KMS-11 (cell line): ENCODE measurements at regions not wholly inside any gene's neighbourhood (a gene's known extent, or its start where the extent isn't known, plus 50 kb on each side); places are given as distances from the start of the nearest gene placed in this dataset.
"Not testable (repeated sequence)": the region's sequence is repeated elsewhere in the genome, so short reads cannot be mapped to it uniquely, and the experiment has no call there.

Source experiments
- H2AFZ ChIP-seq: fragments of 200-600 bp; sonication (generic); 2 replicates; pipeline ENCODE4 v1.6.1; 2016; ENCODE audit warnings: antibody characterized with exemption, mixed run types, low read depth
- H3K27ac ChIP-seq: fragments of 200-600 bp; sonication (generic); 2 replicates; pipeline ENCODE4 v1.6.1; 2016; ENCODE audit warnings: mild to moderate bottlenecking, mixed run types
- H3K27me3 ChIP-seq: fragments of 200-600 bp; sonication (generic); 2 replicates; pipeline ENCODE4 v1.6.1; 2017; ENCODE audit warnings: mild to moderate bottlenecking, low read depth, mixed run types, moderate library complexity; ENCODE audit not compliant: insufficient read depth
- H3K36me3 ChIP-seq: fragments of 200-600 bp; sonication (generic); 2 replicates; pipeline ENCODE4 v1.6.1; 2017; ENCODE audit warnings: mild to moderate bottlenecking, mixed run types; ENCODE audit not compliant: insufficient read depth
- H3K4me1 ChIP-seq: fragments of 200-600 bp; sonication (generic); 2 replicates; pipeline ENCODE4 v1.6.1; 2016; ENCODE audit warnings: mild to moderate bottlenecking, low read depth, mixed run types; ENCODE audit not compliant: poor library complexity, severe bottlenecking
- H3K4me2 ChIP-seq: fragments of 200-600 bp; sonication (generic); 2 replicates; pipeline ENCODE4 v1.7.0; 2016; ENCODE audit warnings: mild to moderate bottlenecking, mixed run types
- H3K4me3 ChIP-seq: fragments of 200-600 bp; sonication (generic); IDR thresholded peaks from 2 replicates; pipeline ENCODE4 v1.6.1; 2017; ENCODE audit warnings: low read depth, low read length, mixed read lengths; ENCODE audit not compliant: insufficient read depth
- H3K79me2 ChIP-seq: fragments of 200-600 bp; sonication (generic); 2 replicates; pipeline ENCODE4 v1.6.1; 2016; ENCODE audit warnings: low read depth, mixed run types; ENCODE audit not compliant: insufficient read depth
- H3K9ac ChIP-seq: fragments of 200-600 bp; sonication (generic); 2 replicates; pipeline ENCODE4 v1.6.1; 2016; ENCODE audit warnings: mild to moderate bottlenecking, mixed run types
- H4K20me1 ChIP-seq: fragments of 200-600 bp; sonication (generic); 2 replicates; pipeline ENCODE4 v1.6.1; 2016; ENCODE audit warnings: mild to moderate bottlenecking, mixed run types; ENCODE audit not compliant: insufficient read depth
- TF ChIP-seq, protein P1 (sequence below): fragments of 200-600 bp; sonication (generic); conservative IDR thresholded peaks from 2 replicates; pipeline ENCODE4 v1.6.1; 2017; ENCODE audit warnings: low read depth, mild to moderate bottlenecking, antibody characterized with exemption, low read length, moderate library complexity, mixed read lengths

DNA sequence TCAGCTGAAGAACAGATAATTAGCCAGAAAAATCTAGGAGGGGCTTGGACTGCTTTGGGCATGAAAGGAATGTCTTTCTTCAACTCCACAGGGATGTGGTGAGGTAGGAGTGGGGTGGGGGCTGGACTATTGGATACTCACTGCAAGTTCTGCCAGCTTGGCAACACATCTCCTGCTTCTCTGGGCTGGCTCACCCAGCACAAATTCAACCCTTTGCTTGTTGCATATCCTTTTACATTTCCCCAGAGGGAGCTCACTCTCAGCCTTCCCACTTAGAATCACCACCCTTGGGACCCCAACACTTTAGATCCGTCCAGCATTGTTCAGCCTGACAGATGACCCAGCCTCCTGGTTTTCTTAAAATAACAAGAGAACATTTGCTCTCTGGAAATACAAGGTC lies 120.6 kb downstream of the KDR start:
- Histone ChIP-seq H3K79me2 (no peaks in the 10 kb centered on the region), H4K20me1 (no peaks in the 10 kb centered on the region), H3K27ac (no peak overlapping the region), H3K4me1 (no peaks in the 10 kb centered on the region), H3K36me3 (no peaks in the 10 kb centered on the region), H3K4me2 (no peak overlapping the region), H3K9ac (no peak overlapping the region), H2AFZ (no peak overlapping the region), H3K27me3 (no peaks in the 10 kb centered on the region), H3K4me3 (no peak overlapping the region)
- TF ChIP-seq, protein P1, sequence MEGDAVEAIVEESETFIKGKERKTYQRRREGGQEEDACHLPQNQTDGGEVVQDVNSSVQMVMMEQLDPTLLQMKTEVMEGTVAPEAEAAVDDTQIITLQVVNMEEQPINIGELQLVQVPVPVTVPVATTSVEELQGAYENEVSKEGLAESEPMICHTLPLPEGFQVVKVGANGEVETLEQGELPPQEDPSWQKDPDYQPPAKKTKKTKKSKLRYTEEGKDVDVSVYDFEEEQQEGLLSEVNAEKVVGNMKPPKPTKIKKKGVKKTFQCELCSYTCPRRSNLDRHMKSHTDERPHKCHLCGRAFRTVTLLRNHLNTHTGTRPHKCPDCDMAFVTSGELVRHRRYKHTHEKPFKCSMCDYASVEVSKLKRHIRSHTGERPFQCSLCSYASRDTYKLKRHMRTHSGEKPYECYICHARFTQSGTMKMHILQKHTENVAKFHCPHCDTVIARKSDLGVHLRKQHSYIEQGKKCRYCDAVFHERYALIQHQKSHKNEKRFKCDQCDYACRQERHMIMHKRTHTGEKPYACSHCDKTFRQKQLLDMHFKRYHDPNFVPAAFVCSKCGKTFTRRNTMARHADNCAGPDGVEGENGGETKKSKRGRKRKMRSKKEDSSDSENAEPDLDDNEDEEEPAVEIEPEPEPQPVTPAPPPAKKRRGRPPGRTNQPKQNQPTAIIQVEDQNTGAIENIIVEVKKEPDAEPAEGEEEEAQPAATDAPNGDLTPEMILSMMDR, result no peak

DNA sequence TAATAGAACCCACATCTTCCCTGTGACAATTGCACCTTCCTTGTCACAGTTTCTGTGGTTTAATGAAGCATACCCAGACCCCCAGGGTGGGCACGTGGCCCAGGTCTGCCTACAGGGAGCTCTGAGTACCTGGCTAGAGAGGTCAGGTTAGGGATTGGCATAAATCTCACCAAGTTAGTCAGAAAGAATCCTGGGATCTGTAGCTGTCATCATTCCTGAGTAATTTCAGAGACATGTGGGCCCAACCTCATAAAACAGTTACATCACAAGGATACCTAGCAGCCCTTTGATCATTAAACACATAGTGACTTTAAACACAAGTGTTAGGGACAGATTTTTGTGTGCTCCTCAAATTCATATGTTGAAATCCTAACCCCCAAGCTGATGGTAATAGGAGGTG lies 123.0 kb downstream of the KDR start:
- H3K4me1 ChIP-seq, result no peaks in the 10 kb centered on the region
- H3K4me2 ChIP-seq, result no peak overlapping the region
- no peaks in the 10 kb centered on the region for H3K36me3 ChIP-seq
- TF ChIP-seq, protein P1, result no peak
- H4K20me1 ChIP-seq, result no peaks in the 10 kb centered on the region
- no peak overlapping the region for H2AFZ ChIP-seq
- H3K9ac ChIP-seq, result no peak overlapping the region
- no peak overlapping the region for H3K27ac ChIP-seq
- H3K4me3 ChIP-seq, result no peak overlapping the region
- no peaks in the 10 kb centered on the region for H3K27me3 ChIP-seq
- no peaks in the 10 kb centered on the region for H3K79me2 ChIP-seq

DNA sequence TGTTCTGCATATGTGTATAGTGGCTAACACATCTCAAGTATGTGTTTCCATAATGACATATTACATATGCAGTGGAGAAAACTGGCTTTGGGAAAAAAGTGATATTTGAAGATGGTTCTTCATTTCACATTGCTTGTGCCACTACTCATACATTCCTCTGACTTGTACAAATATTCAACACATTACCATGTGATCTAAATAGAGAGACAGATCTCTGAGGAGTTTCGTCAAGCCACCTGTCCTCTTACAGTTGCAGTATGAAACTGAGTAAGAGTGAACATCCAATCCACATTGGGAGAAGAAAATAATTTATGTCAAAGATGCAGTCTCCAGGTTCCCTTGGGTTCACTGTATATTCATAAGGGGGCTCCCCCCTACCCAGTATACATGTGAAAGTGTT lies 123.9 kb downstream of the KDR start:
- Histone ChIP-seq H3K4me1 (no peaks in the 10 kb centered on the region), H3K79me2 (no peaks in the 10 kb centered on the region), H3K27me3 (no peaks in the 10 kb centered on the region)

DNA sequence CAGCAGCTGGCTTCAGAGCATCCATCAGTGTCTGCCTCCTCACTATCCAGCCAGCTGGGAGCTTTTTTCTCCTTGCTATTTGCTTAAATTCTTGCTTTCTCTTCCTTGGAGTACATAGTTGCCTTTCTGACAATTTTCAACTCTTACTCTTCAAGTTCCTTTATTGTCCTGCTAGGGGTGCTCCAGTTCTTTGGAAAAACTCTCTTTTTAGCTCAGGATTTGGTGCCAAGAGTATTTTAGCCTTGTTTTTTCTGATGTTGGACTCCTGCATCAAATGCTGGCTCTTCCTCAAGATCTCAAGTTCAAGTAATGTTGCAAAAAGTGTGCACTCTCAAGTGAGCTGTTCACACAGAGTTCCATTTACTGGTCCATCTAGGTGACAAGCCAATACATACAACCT lies 126.4 kb downstream of the KDR start:
- H2AFZ ChIP-seq, result no peak overlapping the region
- no peaks in the 10 kb centered on the region for H3K27me3 ChIP-seq
- no peaks in the 10 kb centered on the region for H3K4me1 ChIP-seq
- no peak overlapping the region for H3K27ac ChIP-seq
- no peaks in the 10 kb centered on the region for H3K79me2 ChIP-seq
- no peak overlapping the region for H3K4me2 ChIP-seq
- TF ChIP-seq, protein P1, result peak; percentile 26; the same call in 1 of the 2 replicates
- H3K9ac ChIP-seq, result no peak overlapping the region
- no peak overlapping the region for H3K4me3 ChIP-seq
- H3K36me3 ChIP-seq, result no peaks in the 10 kb centered on the region
- no peaks in the 10 kb centered on the region for H4K20me1 ChIP-seq

More for the DNA sequence above, 123.9 kb downstream of the KDR start:
- Histone ChIP-seq H3K9ac (no peak overlapping the region), H4K20me1 (no peaks in the 10 kb centered on the region), H3K27ac (no peak overlapping the region), H3K36me3 (no peaks in the 10 kb centered on the region), H3K4me3 (no peak overlapping the region), H2AFZ (no peak overlapping the region), H3K4me2 (no peak overlapping the region)
- TF ChIP-seq, protein P1, result no peak

DNA sequence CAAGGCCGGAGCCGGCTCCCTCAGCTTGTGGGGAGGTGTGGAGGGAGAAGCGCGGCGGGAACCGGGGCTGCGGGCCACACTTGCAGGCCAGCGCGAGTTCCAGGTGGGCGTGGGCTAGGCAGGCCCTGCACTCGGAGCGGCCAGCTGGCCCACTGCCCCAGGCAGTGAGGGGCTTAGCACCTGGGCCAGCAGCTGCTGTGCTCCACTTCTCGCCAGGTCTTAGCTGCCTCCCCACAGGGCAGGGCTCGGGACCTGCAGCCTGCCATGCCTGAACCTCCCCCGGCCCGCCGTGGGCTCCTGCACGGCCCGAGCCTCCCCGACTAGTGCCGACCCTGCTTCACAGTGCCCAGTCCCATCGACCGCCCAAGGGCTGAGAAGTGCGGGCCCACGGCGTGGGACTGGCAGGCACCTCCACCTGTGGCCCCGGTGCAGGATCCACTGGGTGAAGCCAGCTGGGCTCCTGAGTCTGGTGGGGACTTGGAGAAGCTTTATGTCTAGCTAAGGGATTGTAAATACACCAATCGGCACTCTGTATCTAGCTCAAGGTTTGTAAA lies 131.8 kb downstream of the KDR start:
- not testable (repeated sequence) for H3K36me3 ChIP-seq, H4K20me1 ChIP-seq, H3K4me2 ChIP-seq, H3K4me1 ChIP-seq, H3K79me2 ChIP-seq, H2AFZ ChIP-seq, H3K4me3 ChIP-seq, H3K27me3 ChIP-seq, H3K9ac ChIP-seq, H3K27ac ChIP-seq
